HEK293 (cell line): ENCODE measurements at regions not wholly inside any gene's neighbourhood (a gene's known extent, or its start where the extent isn't known, plus 50 kb on each side); places are given as distances from the start of the nearest gene placed in this dataset.

ENCODE experiments used
- CTCF ChIA-PET: fragments of 350-600 bp; formaldehyde crosslinking; extraction: SDS; loops from one replicate; lab custom pipeline; 2021; ENCODE audit warnings: antibody characterized with exemption; lab: Yijun Ruan, JAX
- POLR2A ChIA-PET: fragments of 300-600 bp; formaldehyde crosslinking; extraction: SDS; loops from one replicate; lab custom pipeline; 2020; ENCODE audit warnings: antibody characterized with exemption, inconsistent platforms; lab: Yijun Ruan, JAX
- H3K27ac ChIP-seq: fragments of 200-500 bp; sonication (Bioruptor generic); 2 replicates; pipeline ENCODE4 v1.5.1; 2014; ENCODE audit warnings: low read depth, low read length, control low read depth, inconsistent platforms; ENCODE audit errors: extremely low read depth
- H3K36me3 ChIP-seq, 2 experiments: fragments of 200-500 bp in 1 of 2; sonication (Bioruptor generic) in 1 of 2; 1 replicate in 1 of 2; 2 replicates in 1 of 2; pipeline ENCODE4 v1.5.1; 2014 to 2017; ENCODE audit warnings: inconsistent platforms in 2 of 2, low read length in 2 of 2; ENCODE audit not compliant: control insufficient read depth in 2 of 2, insufficient read depth in 1 of 2
- H3K4me1 ChIP-seq: fragments of 200-500 bp; sonication (Bioruptor generic); 2 replicates; pipeline ENCODE4 v1.5.1; 2014; ENCODE audit warnings: mild to moderate bottlenecking, low read length, inconsistent platforms; ENCODE audit not compliant: control insufficient read depth, insufficient read depth
- H3K4me3 ChIP-seq: 2 replicates; pipeline ENCODE4 v1.5.1; 2011; ENCODE audit warnings: low read depth, mild to moderate bottlenecking, control low read depth, low read length, moderate library complexity
- H3K9me3 ChIP-seq: fragments of 200-500 bp; sonication (Bioruptor generic); 2 replicates; pipeline ENCODE4 v1.5.1; 2014; ENCODE audit warnings: low read depth, low read length, inconsistent platforms; ENCODE audit not compliant: control insufficient read depth, insufficient read depth
- KLF7 ChIP-seq: fragments of 450-650 bp; formaldehyde crosslinking; IDR thresholded peaks from 2 replicates; pipeline ENCODE4 v1.5.1; 2016; ENCODE audit warnings: missing biosample characterization, missing genetic modification characterization, borderline replicate concordance
- ZBTB20 ChIP-seq: fragments of 450-650 bp; formaldehyde crosslinking; IDR thresholded peaks from 2 replicates; pipeline ENCODE4 v1.5.1; 2016; ENCODE audit warnings: missing biosample characterization, missing genetic modification characterization
- ZFP41 ChIP-seq: fragments of 450-650 bp; formaldehyde crosslinking; IDR thresholded peaks from 2 replicates; pipeline ENCODE4 v1.5.1; 2016; ENCODE audit warnings: missing biosample characterization, missing genetic modification characterization, borderline replicate concordance
- ZNF112 ChIP-seq: fragments of 450-650 bp; formaldehyde crosslinking; IDR thresholded peaks from 2 replicates; pipeline ENCODE4 v1.5.0; 2017; ENCODE audit warnings: missing biosample characterization, missing genetic modification characterization
- ZNF23 ChIP-seq: fragments of 450-650 bp; formaldehyde crosslinking; IDR thresholded peaks from 2 replicates; pipeline ENCODE4 v1.5.1; 2016; ENCODE audit warnings: missing biosample characterization, missing genetic modification characterization, borderline replicate concordance
- ZNF311 ChIP-seq: fragments of 450-650 bp; formaldehyde crosslinking; IDR thresholded peaks from 2 replicates; pipeline ENCODE4 v1.5.1; 2017; ENCODE audit warnings: missing biosample characterization, missing genetic modification characterization, borderline replicate concordance
- ZNF571 ChIP-seq: fragments of 450-650 bp; formaldehyde crosslinking; IDR thresholded peaks from 2 replicates; pipeline ENCODE4 v1.5.0; 2017; ENCODE audit warnings: missing biosample characterization, missing genetic modification characterization
- ZNF785 ChIP-seq: fragments of 450-650 bp; formaldehyde crosslinking; IDR thresholded peaks from 2 replicates; pipeline ENCODE4 v1.5.1; 2016; ENCODE audit warnings: missing biosample characterization, missing genetic modification characterization
- ZSCAN23 ChIP-seq: fragments of 450-650 bp; formaldehyde crosslinking; IDR thresholded peaks from 2 replicates; pipeline ENCODE4 v1.5.1; 2016; ENCODE audit warnings: missing biosample characterization, missing genetic modification characterization
- TF ChIP-seq, protein P1 (sequence below): fragments of 450-650 bp; IDR thresholded peaks from 2 replicates; pipeline ENCODE4 v1.5.1; 2018; ENCODE audit warnings: missing biosample characterization, mild to moderate bottlenecking, missing genetic modification characterization
- TF ChIP-seq, protein P2 (sequence below): fragments of 450-650 bp; formaldehyde crosslinking; IDR thresholded peaks from 2 replicates; pipeline ENCODE4 v1.5.1; 2016; ENCODE audit warnings: missing biosample characterization, missing genetic modification characterization
- TF ChIP-seq, protein P3 (sequence below): fragments of 450-650 bp; formaldehyde crosslinking; IDR thresholded peaks from 2 replicates; pipeline ENCODE4; 2016; ENCODE audit warnings: missing biosample characterization, missing genetic modification characterization
- TF ChIP-seq, protein P4 (sequence below): fragments of 450-650 bp; formaldehyde crosslinking; IDR thresholded peaks from 2 replicates; pipeline ENCODE4 v1.5.1; 2016; ENCODE audit warnings: missing biosample characterization, missing genetic modification characterization

DNA sequence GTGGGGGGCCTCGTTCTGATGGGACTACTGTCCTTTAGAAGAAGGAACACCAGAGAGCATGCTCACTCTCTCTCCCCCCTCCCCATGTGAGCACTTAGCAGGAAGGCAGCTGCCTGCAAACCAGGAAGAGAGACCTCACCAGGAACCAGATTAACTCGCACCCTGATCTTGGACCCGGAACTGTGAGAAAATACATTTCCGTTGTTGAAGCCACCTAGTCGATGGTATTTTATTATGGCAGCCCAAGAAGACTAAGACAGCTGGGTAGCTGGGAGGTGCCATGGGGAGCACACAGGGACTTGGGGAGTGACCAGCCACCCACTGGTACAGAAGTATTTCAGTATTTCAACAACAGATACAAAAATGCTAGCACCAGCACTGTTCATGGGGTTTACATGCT lies 59.0 kb downstream of the VCPKMT start (continued):
- TF ChIP-seq ZNF311 (tag by site-specific recombination), result no peak
- TF ChIP-seq, all 188 proteins: peak for 0

DNA sequence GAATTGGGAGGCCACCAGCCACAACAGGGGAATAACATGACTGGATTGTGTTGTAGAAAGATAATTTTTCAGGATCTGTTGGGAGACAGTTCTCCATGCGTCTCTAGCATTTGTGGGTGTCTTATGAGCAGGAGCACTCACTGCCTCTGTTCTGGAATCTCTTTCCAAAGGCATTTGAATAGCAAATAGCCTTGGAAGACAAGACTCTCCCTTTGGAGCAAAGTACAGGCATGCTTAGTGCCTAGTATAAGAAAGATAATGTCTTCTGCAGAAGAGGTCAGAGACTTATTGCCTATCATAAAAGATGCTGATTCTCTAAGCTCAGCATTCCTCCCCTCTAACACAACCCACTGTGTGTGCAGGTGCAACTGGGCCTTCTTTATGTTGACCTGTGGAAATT lies 58.3 kb downstream of the VCPKMT start:
- TF ChIP-seq, protein P1, sequence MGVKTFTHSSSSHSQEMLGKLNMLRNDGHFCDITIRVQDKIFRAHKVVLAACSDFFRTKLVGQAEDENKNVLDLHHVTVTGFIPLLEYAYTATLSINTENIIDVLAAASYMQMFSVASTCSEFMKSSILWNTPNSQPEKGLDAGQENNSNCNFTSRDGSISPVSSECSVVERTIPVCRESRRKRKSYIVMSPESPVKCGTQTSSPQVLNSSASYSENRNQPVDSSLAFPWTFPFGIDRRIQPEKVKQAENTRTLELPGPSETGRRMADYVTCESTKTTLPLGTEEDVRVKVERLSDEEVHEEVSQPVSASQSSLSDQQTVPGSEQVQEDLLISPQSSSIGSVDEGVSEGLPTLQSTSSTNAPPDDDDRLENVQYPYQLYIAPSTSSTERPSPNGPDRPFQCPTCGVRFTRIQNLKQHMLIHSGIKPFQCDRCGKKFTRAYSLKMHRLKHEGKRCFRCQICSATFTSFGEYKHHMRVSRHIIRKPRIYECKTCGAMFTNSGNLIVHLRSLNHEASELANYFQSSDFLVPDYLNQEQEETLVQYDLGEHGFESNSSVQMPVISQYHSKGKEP (tag by site-specific recombination), result no peak
- TF ChIP-seq KLF7 (tag by site-specific recombination) (no peak), ZNF23 (tag by site-specific recombination) (no peak), ZSCAN23 (tag by site-specific recombination) (no peak), ZNF571 (tag by site-specific recombination) (no peak), ZNF112 (no peak), ZNF785 (tag by site-specific recombination) (no peak), ZBTB20 (no peak), ZFP41 (tag by site-specific recombination) (no peak)
- TF ChIP-seq, protein P2, sequence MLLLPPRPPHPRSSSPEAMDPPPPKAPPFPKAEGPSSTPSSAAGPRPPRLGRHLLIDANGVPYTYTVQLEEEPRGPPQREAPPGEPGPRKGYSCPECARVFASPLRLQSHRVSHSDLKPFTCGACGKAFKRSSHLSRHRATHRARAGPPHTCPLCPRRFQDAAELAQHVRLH (tag by site-specific recombination), result no peak
- TF ChIP-seq, protein P3, sequence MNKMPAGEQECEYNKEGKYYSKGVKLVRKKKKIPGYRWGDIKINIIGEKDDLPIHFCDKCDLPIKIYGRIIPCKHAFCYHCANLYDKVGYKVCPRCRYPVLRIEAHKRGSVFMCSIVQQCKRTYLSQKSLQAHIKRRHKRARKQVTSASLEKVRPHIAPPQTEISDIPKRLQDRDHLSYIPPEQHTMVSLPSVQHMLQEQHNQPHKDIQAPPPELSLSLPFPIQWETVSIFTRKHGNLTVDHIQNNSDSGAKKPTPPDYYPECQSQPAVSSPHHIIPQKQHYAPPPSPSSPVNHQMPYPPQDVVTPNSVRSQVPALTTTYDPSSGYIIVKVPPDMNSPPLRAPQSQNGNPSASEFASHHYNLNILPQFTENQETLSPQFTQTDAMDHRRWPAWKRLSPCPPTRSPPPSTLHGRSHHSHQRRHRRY (tag by site-specific recombination), result no peak
- TF ChIP-seq, protein P4, sequence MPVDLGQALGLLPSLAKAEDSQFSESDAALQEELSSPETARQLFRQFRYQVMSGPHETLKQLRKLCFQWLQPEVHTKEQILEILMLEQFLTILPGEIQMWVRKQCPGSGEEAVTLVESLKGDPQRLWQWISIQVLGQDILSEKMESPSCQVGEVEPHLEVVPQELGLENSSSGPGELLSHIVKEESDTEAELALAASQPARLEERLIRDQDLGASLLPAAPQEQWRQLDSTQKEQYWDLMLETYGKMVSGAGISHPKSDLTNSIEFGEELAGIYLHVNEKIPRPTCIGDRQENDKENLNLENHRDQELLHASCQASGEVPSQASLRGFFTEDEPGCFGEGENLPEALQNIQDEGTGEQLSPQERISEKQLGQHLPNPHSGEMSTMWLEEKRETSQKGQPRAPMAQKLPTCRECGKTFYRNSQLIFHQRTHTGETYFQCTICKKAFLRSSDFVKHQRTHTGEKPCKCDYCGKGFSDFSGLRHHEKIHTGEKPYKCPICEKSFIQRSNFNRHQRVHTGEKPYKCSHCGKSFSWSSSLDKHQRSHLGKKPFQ (tag by site-specific recombination), result no peak
- POLR2A ChIA-PET, result no interaction called here
- Histone ChIP-seq H3K4me3 (no peak overlapping the region), H3K4me1 (peaks cover 18% of the 10 kb centered on the region), H3K27ac (no peak overlapping the region), H3K9me3 (no peaks in the 10 kb centered on the region), H3K36me3 (no peaks in the 10 kb centered on the region)
- CTCF ChIA-PET, result no interaction called here
